Trophoblast cell (in vitro differentiated cells and primary cell): ENCODE measurements at regions not wholly inside any gene's neighbourhood (a gene's known extent, or its start where the extent isn't known, plus 50 kb on each side); places are given as distances from the start of the nearest gene placed in this dataset.
"Not testable (repeated sequence)": the region's sequence is repeated elsewhere in the genome, so short reads cannot be mapped to it uniquely, and the experiment has no call there.

Source experiments
- DNase-seq, 2 donors: peaks; one replicate each; pipeline ENCODE4 v3.0.0-alpha.2; 2016
- H2AFZ ChIP-seq: 2 replicates; pipeline ENCODE4 v1.6.1; 2013; ENCODE audit warnings: low read length, moderate library complexity, mild to moderate bottlenecking; ENCODE audit not compliant: insufficient read depth, poor library complexity
- H2AK5ac ChIP-seq: 2 replicates; pipeline ENCODE4 v1.6.1; 2013; ENCODE audit warnings: mild to moderate bottlenecking, low read length
- H2BK120ac ChIP-seq: 2 replicates; pipeline ENCODE4 v1.6.1; 2013; ENCODE audit warnings: low read length, mild to moderate bottlenecking, moderate library complexity; ENCODE audit not compliant: insufficient read depth, poor library complexity
- H2BK12ac ChIP-seq: 2 replicates; pipeline ENCODE4 v1.6.1; 2013; ENCODE audit warnings: mild to moderate bottlenecking, low read length, moderate library complexity
- H2BK5ac ChIP-seq: 2 replicates; pipeline ENCODE4 v1.6.1; 2013; ENCODE audit warnings: low read length, low read depth, moderate library complexity, mild to moderate bottlenecking; ENCODE audit not compliant: poor library complexity
- H3K14ac ChIP-seq: 2 replicates; pipeline ENCODE4 v1.6.1; 2013; ENCODE audit warnings: mild to moderate bottlenecking, low read length
- H3K18ac ChIP-seq: 2 replicates; pipeline ENCODE4 v1.6.1; 2013; ENCODE audit warnings: mild to moderate bottlenecking, low read length
- H3K23ac ChIP-seq: 2 replicates; pipeline ENCODE4 v1.6.1; 2013; ENCODE audit warnings: low read length
- H3K27ac ChIP-seq: 2 replicates; pipeline ENCODE4 v1.5.1; 2013; ENCODE audit warnings: low read depth, mild to moderate bottlenecking, inconsistent platforms, low read length, moderate library complexity
- H3K27me3 ChIP-seq: 2 replicates; pipeline ENCODE4 v1.6.1; 2013; ENCODE audit warnings: inconsistent platforms, mild to moderate bottlenecking, low read length, moderate library complexity; ENCODE audit not compliant: insufficient read depth
- H3K36me3 ChIP-seq, 2 experiments: 1 replicate in 1 of 2; 2 replicates in 1 of 2; pipeline ENCODE4 v1.6.1; 2013; ENCODE audit warnings: low read length in 2 of 2, mild to moderate bottlenecking in 2 of 2, moderate library complexity in 1 of 2; ENCODE audit not compliant: insufficient read depth in 2 of 2, control insufficient read depth in 1 of 2
- H3K4ac ChIP-seq: 2 replicates; pipeline ENCODE4 v1.6.1; 2013; ENCODE audit warnings: low read depth, mild to moderate bottlenecking, low read length, moderate library complexity
- H3K4me1 ChIP-seq, 2 experiments: 1 replicate in 1 of 2; 2 replicates in 1 of 2; pipeline ENCODE4 v1.6.1; 2013; ENCODE audit warnings: low read length in 2 of 2, mild to moderate bottlenecking in 2 of 2, moderate library complexity in 1 of 2; ENCODE audit not compliant: insufficient read depth in 2 of 2, control insufficient read depth in 1 of 2
- H3K4me2 ChIP-seq: 2 replicates; pipeline ENCODE4 v1.6.1; 2013; ENCODE audit warnings: inconsistent platforms, mild to moderate bottlenecking, low read length, moderate library complexity
- H3K4me3 ChIP-seq: 2 replicates; pipeline ENCODE4 v1.5.1; 2013; ENCODE audit warnings: mild to moderate bottlenecking, low read depth, low read length, inconsistent platforms
- H3K79me1 ChIP-seq: one replicate; pipeline ENCODE4 v1.6.1; 2013; ENCODE audit warnings: low read length
- H3K79me2 ChIP-seq: 2 replicates; pipeline ENCODE4 v1.6.1; 2013; ENCODE audit warnings: low read length, mild to moderate bottlenecking; ENCODE audit not compliant: control insufficient read depth, insufficient read depth, poor library complexity
- H3K9ac ChIP-seq: 2 replicates; pipeline ENCODE4 v1.6.1; 2013; ENCODE audit warnings: mild to moderate bottlenecking, low read length
- H3K9me3 ChIP-seq: 2 replicates; pipeline ENCODE4 v1.6.1; 2013; ENCODE audit warnings: low read depth, mild to moderate bottlenecking, control low read depth, inconsistent platforms, low read length; ENCODE audit not compliant: insufficient read depth
- H4K12ac ChIP-seq: 2 replicates; pipeline ENCODE4 v1.6.1; 2013; ENCODE audit warnings: low read depth, mild to moderate bottlenecking, low read length, moderate library complexity
- H4K8ac ChIP-seq: 2 replicates; pipeline ENCODE4 v1.6.1; 2013; ENCODE audit warnings: low read depth, mild to moderate bottlenecking, low read length, moderate library complexity
- H4K91ac ChIP-seq: one replicate; pipeline ENCODE4 v1.6.1; 2013; ENCODE audit warnings: low read depth, mild to moderate bottlenecking, low read length, moderate library complexity
- WGBS: extraction: QIAGEN DNeasy Blood & Tissue Kit; methylation state at CpG from one replicate; pipeline ENCODE4 v1.1.7; 2013; ENCODE audit warnings: missing lambda C conversion rate; ENCODE audit not compliant: insufficient read length, insufficient coverage; ENCODE audit errors: extremely low coverage; 5-methylcytosine and 5-hydroxymethylcytosine counted together

GRCh38 chr2:58466804-58467203 is 225.7 kb upstream of the FANCL start:
- DNase-seq, result no peak
- Histone ChIP-seq H4K8ac (no peak overlapping the region), H3K4me1 (no peaks in the 10 kb centered on the region), H3K36me3 (no peaks in the 10 kb centered on the region), H2BK5ac (no peak overlapping the region), H2AK5ac (no peak overlapping the region), H3K23ac (no peak overlapping the region), H2AFZ (no peak overlapping the region), H3K27ac (no peak overlapping the region), H3K18ac (no peak overlapping the region), H3K4me2 (no peak overlapping the region), H4K91ac (no peak overlapping the region), H3K9me3 (no peaks in the 10 kb centered on the region), H4K12ac (no peak overlapping the region), H2BK120ac (no peak overlapping the region), H3K14ac (no peak overlapping the region), H3K27me3 (no peaks in the 10 kb centered on the region), H2BK12ac (no peak overlapping the region), H3K4me3 (no peak overlapping the region), H3K79me1 (no peaks in the 10 kb centered on the region), H3K4ac (no peak overlapping the region), H3K79me2 (no peaks in the 10 kb centered on the region), H3K9ac (no peak overlapping the region)
- no CpG with 5 or more reads among the region's 1 CpG for WGBS

DNA sequence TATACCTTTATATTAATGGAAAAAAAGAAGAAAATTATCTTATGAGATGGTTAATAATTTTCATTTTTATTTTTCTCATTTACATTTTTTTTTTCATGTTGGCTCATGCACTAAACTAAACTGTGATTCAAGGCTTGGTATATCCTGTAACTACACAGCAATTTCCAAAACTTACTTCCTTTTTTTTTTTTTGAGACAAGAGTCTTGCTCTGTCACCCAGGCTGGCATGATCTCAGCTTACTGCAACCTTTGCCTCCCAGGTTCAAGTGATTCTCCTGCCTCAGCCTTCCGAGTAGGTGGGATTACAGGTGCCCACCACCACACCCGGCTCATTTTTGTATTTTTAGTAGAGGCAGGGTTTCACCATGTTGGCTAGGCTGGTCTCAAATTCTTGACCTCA is 224.9 kb upstream of the FANCL start:
- not testable (repeated sequence) for DNase-seq, H4K91ac ChIP-seq, H3K4me1 ChIP-seq, H3K4ac ChIP-seq, H3K79me1 ChIP-seq, H3K23ac ChIP-seq, H3K18ac ChIP-seq, H3K36me3 ChIP-seq, H4K8ac ChIP-seq, H3K14ac ChIP-seq, H3K27me3 ChIP-seq, H2BK5ac ChIP-seq, H2BK12ac ChIP-seq, H3K4me3 ChIP-seq, H3K9ac ChIP-seq, H2AFZ ChIP-seq, H2BK120ac ChIP-seq, H3K4me2 ChIP-seq, H2AK5ac ChIP-seq, H3K79me2 ChIP-seq, H4K12ac ChIP-seq, H3K9me3 ChIP-seq, H3K27ac ChIP-seq
- WGBS, result no CpG with 5 or more reads among the region's 2 CpGs

- no peak overlapping the region for H3K4me2 ChIP-seq
- H3K4ac ChIP-seq, result no peak overlapping the region
- no peak overlapping the region for H2AK5ac ChIP-seq
- H3K36me3 ChIP-seq, result no peaks in the 10 kb centered on the region
- no peak overlapping the region for H4K8ac ChIP-seq
- H3K79me2 ChIP-seq, result no peaks in the 10 kb centered on the region
- H4K91ac ChIP-seq, result no peak overlapping the region
- no peak overlapping the region for H3K9ac ChIP-seq
- no peak overlapping the region for H3K18ac ChIP-seq
- DNase-seq, result no peak
- H2BK120ac ChIP-seq, result no peak overlapping the region
- no peak overlapping the region for H3K23ac ChIP-seq
- H3K27ac ChIP-seq, result no peak overlapping the region
- H3K14ac ChIP-seq, result no peak overlapping the region
- no peaks in the 10 kb centered on the region for H3K4me1 ChIP-seq
- over 99% methylated on average over 13 of the region's 22 CpGs for WGBS
- H3K79me1 ChIP-seq, result no peaks in the 10 kb centered on the region
- H4K12ac ChIP-seq, result no peak overlapping the region
- H3K4me3 ChIP-seq, result no peak overlapping the region
- no peak overlapping the region for H2AFZ ChIP-seq
- H2BK5ac ChIP-seq, result no peak overlapping the region
- no peak overlapping the region for H2BK12ac ChIP-seq
- peaks cover 3% of the 10 kb centered on the region for H3K9me3 ChIP-seq
- no peaks in the 10 kb centered on the region for H3K27me3 ChIP-seq
These were observed 219.5 kb upstream of the FANCL start for GRCh38 chr2:58460670-58461069.

DNA sequence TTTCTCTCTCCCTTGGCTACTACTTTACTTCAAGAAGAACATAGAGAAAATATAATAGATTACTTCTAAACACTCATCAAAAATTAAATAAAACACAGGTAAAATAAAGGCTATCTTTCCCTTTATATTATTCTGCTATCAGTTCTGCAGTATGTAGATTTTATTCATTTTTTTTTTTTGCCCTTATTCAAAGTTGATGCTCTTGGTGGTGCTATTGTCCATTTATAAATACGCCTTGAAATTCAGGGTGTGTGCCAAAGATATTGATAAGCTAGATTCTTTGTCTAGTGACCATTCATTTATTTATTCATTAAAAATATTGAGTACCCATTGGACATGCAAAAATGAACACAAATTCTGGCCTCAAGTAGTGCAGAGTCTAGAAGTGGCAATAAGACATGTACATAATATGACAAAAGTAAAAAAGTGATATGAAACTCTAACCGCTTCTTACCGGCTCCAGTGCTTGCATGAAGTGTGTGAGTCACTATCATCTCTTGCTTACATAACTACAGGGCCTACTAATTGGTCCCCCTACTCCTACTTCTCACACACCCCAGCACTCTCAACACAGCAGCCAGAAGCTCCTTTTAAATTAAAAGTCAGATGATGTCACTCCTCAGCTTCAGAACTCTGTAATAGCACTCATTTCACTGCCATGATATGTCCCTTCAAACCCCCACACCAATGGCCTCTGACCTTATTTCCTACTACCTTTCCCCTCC is 208.3 kb upstream of the FANCL start:
- no peak overlapping the region for H3K4me3 ChIP-seq
- H3K27me3 ChIP-seq, result no peaks in the 10 kb centered on the region
- H2AK5ac ChIP-seq, result no peak overlapping the region
- H2BK12ac ChIP-seq, result no peak overlapping the region
- no peaks in the 10 kb centered on the region for H3K4me1 ChIP-seq
- no peak overlapping the region for H4K91ac ChIP-seq
- H3K36me3 ChIP-seq, result no peaks in the 10 kb centered on the region
- H3K4ac ChIP-seq, result no peak overlapping the region
- H3K18ac ChIP-seq, result no peak overlapping the region
- no peak overlapping the region for H3K14ac ChIP-seq
- no peaks in the 10 kb centered on the region for H3K79me1 ChIP-seq
- H3K79me2 ChIP-seq, result no peaks in the 10 kb centered on the region
- DNase-seq, result no peak
- H2AFZ ChIP-seq, result no peak overlapping the region
- no peak overlapping the region for H4K12ac ChIP-seq
- H2BK120ac ChIP-seq, result no peak overlapping the region
- no peak overlapping the region for H3K9ac ChIP-seq
- no peak overlapping the region for H2BK5ac ChIP-seq
- no peak overlapping the region for H3K23ac ChIP-seq
- no peak overlapping the region for H4K8ac ChIP-seq
- H3K4me2 ChIP-seq, result no peak overlapping the region
- H3K27ac ChIP-seq, result no peak overlapping the region
- H3K9me3 ChIP-seq, result no peaks in the 10 kb centered on the region
- no CpG with 5 or more reads among the region's 3 CpGs for WGBS
